ENCODE measurements at regions not wholly inside any gene's neighbourhood (a gene's known extent, or its start where the extent isn't known, plus 50 kb on each side); places are given as distances from the start of the nearest gene placed in this dataset.

DNA sequence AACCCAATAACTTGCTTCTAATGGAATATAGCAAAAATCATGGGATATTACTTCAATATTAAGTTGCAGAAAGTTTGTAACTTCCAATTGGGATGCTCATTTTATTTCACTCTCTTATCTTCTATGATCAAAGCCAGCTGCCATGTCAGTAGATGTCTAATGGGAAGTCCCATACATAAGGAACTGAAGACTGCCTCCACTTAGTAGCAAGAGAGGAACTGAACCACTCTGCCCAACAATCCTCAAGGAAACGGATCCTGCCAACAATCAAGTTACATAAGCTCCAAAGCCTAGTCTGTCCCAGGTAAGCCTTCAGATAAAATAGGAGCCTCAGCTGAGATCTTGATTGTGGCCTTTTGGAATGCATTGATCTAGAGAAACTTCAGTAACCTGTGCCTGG, 431.5 kb upstream of the PCDH15 start:
- TF ChIP-seq, protein P1, sequence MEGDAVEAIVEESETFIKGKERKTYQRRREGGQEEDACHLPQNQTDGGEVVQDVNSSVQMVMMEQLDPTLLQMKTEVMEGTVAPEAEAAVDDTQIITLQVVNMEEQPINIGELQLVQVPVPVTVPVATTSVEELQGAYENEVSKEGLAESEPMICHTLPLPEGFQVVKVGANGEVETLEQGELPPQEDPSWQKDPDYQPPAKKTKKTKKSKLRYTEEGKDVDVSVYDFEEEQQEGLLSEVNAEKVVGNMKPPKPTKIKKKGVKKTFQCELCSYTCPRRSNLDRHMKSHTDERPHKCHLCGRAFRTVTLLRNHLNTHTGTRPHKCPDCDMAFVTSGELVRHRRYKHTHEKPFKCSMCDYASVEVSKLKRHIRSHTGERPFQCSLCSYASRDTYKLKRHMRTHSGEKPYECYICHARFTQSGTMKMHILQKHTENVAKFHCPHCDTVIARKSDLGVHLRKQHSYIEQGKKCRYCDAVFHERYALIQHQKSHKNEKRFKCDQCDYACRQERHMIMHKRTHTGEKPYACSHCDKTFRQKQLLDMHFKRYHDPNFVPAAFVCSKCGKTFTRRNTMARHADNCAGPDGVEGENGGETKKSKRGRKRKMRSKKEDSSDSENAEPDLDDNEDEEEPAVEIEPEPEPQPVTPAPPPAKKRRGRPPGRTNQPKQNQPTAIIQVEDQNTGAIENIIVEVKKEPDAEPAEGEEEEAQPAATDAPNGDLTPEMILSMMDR (IDR thresholded peaks at IDR 0.05; ENCODE audit: control extremely low read depth, extremely low read depth), result no peak
- Histone ChIP-seq H3K27me3 (ENCODE audit: control insufficient read depth in 3 of 3, insufficient read depth in 3 of 3, low read length in 2 of 3) (no peaks in the 10 kb centered on the region), H3K9me3 (ENCODE audit: control insufficient read depth in 4 of 4, insufficient read depth in 3 of 4, low read length in 3 of 4) (no peaks in the 10 kb centered on the region), H3K9ac (ENCODE audit: insufficient read depth in 1 of 2, low read length in 2 of 2) (no peak overlapping the region), H3K36me3 (ENCODE audit: control insufficient read depth in 4 of 4, insufficient read depth in 4 of 4, low read length in 4 of 4) (no peaks in the 10 kb centered on the region), H3K4me1 (ENCODE audit: control insufficient read depth in 5 of 5, insufficient read depth in 5 of 5, low read length in 5 of 5) (no peaks in the 10 kb centered on the region), H3K27ac (ENCODE audit: low read depth in 1 of 2, low read length in 1 of 2) (no peak overlapping the region), H3K4me3 (no peak overlapping the region)
- DNase-seq, result no peak
- WGBS, 2 donors, result 47 to 68% methylated on average over 1 of the region's 1 CpG
- ATAC-seq (ENCODE audit: insufficient read depth, low FRiP score), result no peak

DNA sequence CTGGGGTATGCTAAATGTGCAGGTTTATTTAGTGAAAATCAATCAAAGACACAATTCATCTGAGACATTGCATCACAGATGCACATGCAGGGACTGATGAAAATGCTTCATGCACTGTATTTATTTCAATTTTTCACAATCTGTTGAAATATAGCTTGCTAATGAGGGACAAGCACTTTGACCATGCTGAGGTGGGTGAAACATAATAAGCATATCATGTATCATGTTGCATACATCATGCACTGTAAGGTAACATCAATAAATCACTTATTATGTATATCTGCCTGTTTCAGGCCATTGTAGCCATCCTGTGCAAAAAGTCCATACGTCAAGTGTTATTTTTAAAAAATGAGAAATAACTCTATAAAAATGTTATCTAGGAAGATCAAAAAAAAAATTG, 426.9 kb upstream of the PCDH15 start:
- H3K9me3 ChIP-seq (ENCODE audit: control insufficient read depth in 4 of 4, insufficient read depth in 3 of 4, low read length in 3 of 4), result no peaks in the 10 kb centered on the region
- no peak overlapping the region for H3K9ac ChIP-seq (ENCODE audit: insufficient read depth in 1 of 2, low read length in 2 of 2)
- 82 to 95% methylated on average over 1 of the region's 1 CpG for WGBS, 2 donors
- no peaks in the 10 kb centered on the region for H3K36me3 ChIP-seq (ENCODE audit: control insufficient read depth in 4 of 4, insufficient read depth in 4 of 4, low read length in 4 of 4)
- no peaks in the 10 kb centered on the region for H3K4me1 ChIP-seq (ENCODE audit: control insufficient read depth in 5 of 5, insufficient read depth in 5 of 5, low read length in 5 of 5)
- no peak for DNase-seq
- no peak for ATAC-seq (ENCODE audit: insufficient read depth, low FRiP score)
- H3K27me3 ChIP-seq (ENCODE audit: control insufficient read depth in 3 of 3, insufficient read depth in 3 of 3, low read length in 2 of 3), result no peaks in the 10 kb centered on the region
- no peak overlapping the region for H3K4me3 ChIP-seq
- no peak overlapping the region for H3K27ac ChIP-seq (ENCODE audit: low read depth in 1 of 2, low read length in 1 of 2)
- TF ChIP-seq, protein P1 (IDR thresholded peaks at IDR 0.05; ENCODE audit: control extremely low read depth, extremely low read depth), result no peak

DNA sequence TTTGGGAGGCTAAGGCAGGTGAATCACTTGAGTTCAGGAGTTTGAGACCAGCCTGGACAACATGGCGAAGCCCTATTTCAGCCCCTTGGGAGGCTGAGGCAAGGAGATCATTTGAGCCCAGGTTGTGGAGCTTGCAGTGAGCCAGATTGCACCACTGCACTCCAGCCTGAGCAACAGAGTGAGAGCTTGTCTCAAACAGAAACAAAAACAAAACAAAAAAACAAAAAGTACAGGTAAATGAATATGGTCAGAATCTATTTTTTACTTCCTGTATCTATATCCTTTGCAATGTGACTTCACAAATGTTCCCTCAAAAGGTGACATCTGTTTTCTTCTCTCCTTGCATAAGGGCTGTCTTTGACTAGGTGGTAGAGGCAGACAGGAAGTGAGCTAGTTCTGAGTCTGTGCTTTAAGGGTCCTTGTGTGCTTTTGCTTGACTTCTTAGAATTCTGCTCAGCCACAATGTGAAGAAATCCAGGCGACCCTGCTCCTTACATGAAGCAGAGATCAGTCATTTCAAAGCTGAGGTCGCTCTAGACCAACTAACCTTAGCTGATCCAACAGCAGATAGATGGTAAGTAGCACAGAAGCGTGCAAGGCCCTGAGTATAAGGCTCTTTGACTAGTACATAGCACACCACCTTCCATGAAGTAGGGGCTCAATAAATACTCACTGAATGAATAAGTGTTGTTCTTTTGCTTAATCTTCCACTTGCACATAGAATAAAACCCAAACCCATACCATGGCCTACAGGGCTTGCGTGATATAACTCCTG, 423.2 kb upstream of the PCDH15 start:
- Histone ChIP-seq H3K9ac (ENCODE audit: insufficient read depth in 1 of 2, low read length in 2 of 2) (no peak overlapping the region), H3K9me3 (ENCODE audit: control insufficient read depth in 4 of 4, insufficient read depth in 3 of 4, low read length in 3 of 4) (no peaks in the 10 kb centered on the region), H3K27me3 (ENCODE audit: control insufficient read depth in 3 of 3, insufficient read depth in 3 of 3, low read length in 2 of 3) (no peaks in the 10 kb centered on the region), H3K4me1 (ENCODE audit: control insufficient read depth in 5 of 5, insufficient read depth in 5 of 5, low read length in 5 of 5) (no peaks in the 10 kb centered on the region), H3K27ac (ENCODE audit: low read depth in 1 of 2, low read length in 1 of 2) (no peak overlapping the region), H3K4me3 (no peak overlapping the region), H3K36me3 (ENCODE audit: control insufficient read depth in 4 of 4, insufficient read depth in 4 of 4, low read length in 4 of 4) (no peaks in the 10 kb centered on the region)
- DNase-seq, result no peak
- ATAC-seq (ENCODE audit: insufficient read depth, low FRiP score), result no peak
- 81 to 85% methylated on average over 5 of the region's 5 CpGs for WGBS, 2 donors
- TF ChIP-seq, protein P1 (IDR thresholded peaks at IDR 0.05; ENCODE audit: control extremely low read depth, extremely low read depth), result no peak

DNA sequence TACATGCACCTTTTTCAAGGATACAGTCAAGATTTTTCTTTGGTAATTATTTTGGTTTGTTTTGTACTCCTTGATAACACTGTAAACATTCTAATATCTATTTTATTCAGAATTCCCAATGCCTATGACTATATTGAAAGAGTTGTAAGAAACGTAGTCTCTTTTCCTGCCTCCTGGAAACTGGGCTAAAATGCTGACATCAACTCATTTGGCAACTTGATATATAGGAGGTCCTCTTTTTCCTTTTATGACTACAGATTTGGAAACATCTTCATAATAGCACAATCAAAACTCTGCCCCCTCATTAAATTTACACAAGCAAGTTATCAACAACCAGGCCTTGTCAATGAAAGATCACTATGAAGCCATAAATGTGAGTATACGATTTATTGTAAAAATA, 422.3 kb upstream of the PCDH15 start:
- Histone ChIP-seq H3K4me1 (ENCODE audit: control insufficient read depth in 5 of 5, insufficient read depth in 5 of 5, low read length in 5 of 5) (no peaks in the 10 kb centered on the region), H3K4me3 (no peak overlapping the region), H3K9ac (ENCODE audit: insufficient read depth in 1 of 2, low read length in 2 of 2) (no peak overlapping the region), H3K9me3 (ENCODE audit: control insufficient read depth in 4 of 4, insufficient read depth in 3 of 4, low read length in 3 of 4) (no peaks in the 10 kb centered on the region), H3K27ac (ENCODE audit: low read depth in 1 of 2, low read length in 1 of 2) (no peak overlapping the region), H3K36me3 (ENCODE audit: control insufficient read depth in 4 of 4, insufficient read depth in 4 of 4, low read length in 4 of 4) (no peaks in the 10 kb centered on the region), H3K27me3 (ENCODE audit: control insufficient read depth in 3 of 3, insufficient read depth in 3 of 3, low read length in 2 of 3) (no peaks in the 10 kb centered on the region)
- 87 to 89% methylated on average over 2 of the region's 2 CpGs for WGBS, 2 donors
- TF ChIP-seq, protein P1 (IDR thresholded peaks at IDR 0.05; ENCODE audit: control extremely low read depth, extremely low read depth), result no peak
- ATAC-seq (ENCODE audit: insufficient read depth, low FRiP score) (no peak), DNase-seq (no peak)

Data from lung (tissue), 11 donors.